IPS-15b (cell line): ENCODE measurements at regions not wholly inside any gene's neighbourhood (a gene's known extent, or its start where the extent isn't known, plus 50 kb on each side); places are given as distances from the start of the nearest gene placed in this dataset.

Source experiments
- H3K27me3 ChIP-seq: one replicate; pipeline ENCODE4 v1.6.1; 2013; ENCODE audit warnings: low read length; ENCODE audit not compliant: control insufficient read depth, insufficient read depth
- H3K36me3 ChIP-seq: one replicate; pipeline ENCODE4 v1.6.1; 2013; ENCODE audit warnings: low read length; ENCODE audit not compliant: control insufficient read depth, insufficient read depth
- H3K4me1 ChIP-seq: one replicate; pipeline ENCODE4 v1.6.1; 2013; ENCODE audit warnings: mild to moderate bottlenecking, low read length; ENCODE audit not compliant: control insufficient read depth, insufficient read depth
- H3K4me3 ChIP-seq: one replicate; pipeline ENCODE4 v1.5.1; 2013; ENCODE audit warnings: low read depth, low read length
- H3K9ac ChIP-seq: one replicate; pipeline ENCODE4 v1.6.1; 2013; ENCODE audit warnings: low read depth, mild to moderate bottlenecking, low read length
- H3K9me3 ChIP-seq: one replicate; pipeline ENCODE4 v1.6.1; 2013; ENCODE audit warnings: mild to moderate bottlenecking, low read length; ENCODE audit not compliant: control insufficient read depth, insufficient read depth

- peaks cover 12% of the 10 kb centered on the region for H3K4me1 ChIP-seq
- H3K9me3 ChIP-seq = no peaks in the 10 kb centered on the region
- H3K9ac ChIP-seq = no peak overlapping the region
- H3K4me3 ChIP-seq = no peak overlapping the region
- H3K36me3 ChIP-seq = no peaks in the 10 kb centered on the region
- peaks cover 2% of the 10 kb centered on the region for H3K27me3 ChIP-seq
Observed at GRCh38 chr1:54497338-54497737, 50.7 kb upstream of the ACOT11 start.

GRCh38 chr1:54495954-54496353, 52.1 kb upstream of the ACOT11 start:
- no peak overlapping the region for H3K9ac ChIP-seq
- H3K27me3 ChIP-seq = no peaks in the 10 kb centered on the region
- H3K4me1 ChIP-seq = peaks cover 8% of the 10 kb centered on the region
- no peaks in the 10 kb centered on the region for H3K9me3 ChIP-seq
- H3K4me3 ChIP-seq = no peak overlapping the region
- H3K36me3 ChIP-seq = no peaks in the 10 kb centered on the region

DNA sequence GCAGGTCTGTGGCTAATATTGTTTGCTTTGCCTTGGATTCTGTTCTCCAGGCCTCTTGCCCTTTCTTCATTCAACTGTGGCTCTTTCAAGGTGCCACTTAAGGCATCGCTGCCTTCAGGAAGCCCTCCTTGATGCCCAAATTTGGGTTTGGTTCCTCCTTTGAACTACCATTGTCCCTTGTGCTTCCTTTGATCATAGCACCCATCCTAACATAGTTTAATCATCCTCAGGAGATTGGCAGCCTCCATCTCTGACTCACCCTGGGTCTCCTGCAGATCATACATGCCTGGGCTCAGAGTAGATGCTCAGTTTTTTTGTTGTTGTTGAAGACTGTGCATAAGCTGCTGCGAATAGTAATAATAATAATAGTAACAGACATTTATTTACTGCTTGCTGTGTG, 54.4 kb upstream of the ACOT11 start:
- no peaks in the 10 kb centered on the region for H3K9me3 ChIP-seq
- no peak overlapping the region for H3K9ac ChIP-seq
- H3K4me1 ChIP-seq = peaks cover 6% of the 10 kb centered on the region
- no peaks in the 10 kb centered on the region for H3K36me3 ChIP-seq
- H3K4me3 ChIP-seq = no peak overlapping the region
- H3K27me3 ChIP-seq = no peaks in the 10 kb centered on the region

DNA sequence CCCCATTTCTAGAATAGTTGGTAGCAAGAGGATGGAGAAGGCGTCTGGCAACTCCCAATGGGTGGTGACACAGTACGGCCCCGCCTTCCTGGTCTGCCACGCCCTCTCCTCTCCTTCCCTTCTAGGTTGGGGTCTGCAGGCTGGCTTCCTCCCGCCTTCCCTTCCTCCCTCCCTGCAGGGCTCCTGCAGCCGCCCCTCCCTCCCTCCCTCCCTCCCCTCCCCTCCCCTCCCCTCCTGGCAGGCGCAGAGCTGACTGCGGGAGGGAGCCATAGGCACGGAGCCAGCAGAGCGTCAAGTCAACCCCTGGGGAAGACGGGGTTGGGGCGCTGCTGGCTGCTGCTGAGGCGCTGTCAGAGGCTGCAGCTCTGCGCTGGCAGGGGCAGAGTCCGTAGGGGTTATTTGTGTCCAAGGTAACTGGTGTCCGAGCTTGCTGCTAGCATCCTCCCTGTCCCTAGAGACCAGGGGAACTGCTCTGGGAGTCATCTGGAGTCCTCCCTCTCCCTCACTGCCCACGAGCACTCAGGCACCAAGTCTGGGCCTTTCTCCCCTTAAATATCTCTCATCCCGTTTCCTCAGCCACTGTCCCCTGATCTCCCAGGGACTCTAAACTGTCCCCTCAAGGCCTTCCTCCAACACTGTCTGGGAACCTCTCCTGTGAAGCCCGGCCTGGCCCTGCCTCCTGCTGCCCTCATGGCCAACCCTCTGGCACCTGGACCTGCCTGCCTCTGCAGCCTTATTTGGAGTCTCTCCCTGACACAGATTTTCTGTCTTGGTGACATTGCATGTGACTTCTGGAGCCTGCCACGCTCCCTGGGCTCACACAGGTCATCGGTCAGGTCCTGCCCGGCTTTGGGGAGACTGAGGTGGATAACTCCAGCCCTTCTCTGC, 57.4 kb upstream of the ACOT11 start:
- Histone ChIP-seq H3K36me3 (no peaks in the 10 kb centered on the region), H3K9me3 (no peaks in the 10 kb centered on the region), H3K27me3 (peaks cover 17% of the 10 kb centered on the region), H3K4me3 (no peak overlapping the region), H3K9ac (no peak overlapping the region), H3K4me1 (peaks cover 9% of the 10 kb centered on the region)

DNA sequence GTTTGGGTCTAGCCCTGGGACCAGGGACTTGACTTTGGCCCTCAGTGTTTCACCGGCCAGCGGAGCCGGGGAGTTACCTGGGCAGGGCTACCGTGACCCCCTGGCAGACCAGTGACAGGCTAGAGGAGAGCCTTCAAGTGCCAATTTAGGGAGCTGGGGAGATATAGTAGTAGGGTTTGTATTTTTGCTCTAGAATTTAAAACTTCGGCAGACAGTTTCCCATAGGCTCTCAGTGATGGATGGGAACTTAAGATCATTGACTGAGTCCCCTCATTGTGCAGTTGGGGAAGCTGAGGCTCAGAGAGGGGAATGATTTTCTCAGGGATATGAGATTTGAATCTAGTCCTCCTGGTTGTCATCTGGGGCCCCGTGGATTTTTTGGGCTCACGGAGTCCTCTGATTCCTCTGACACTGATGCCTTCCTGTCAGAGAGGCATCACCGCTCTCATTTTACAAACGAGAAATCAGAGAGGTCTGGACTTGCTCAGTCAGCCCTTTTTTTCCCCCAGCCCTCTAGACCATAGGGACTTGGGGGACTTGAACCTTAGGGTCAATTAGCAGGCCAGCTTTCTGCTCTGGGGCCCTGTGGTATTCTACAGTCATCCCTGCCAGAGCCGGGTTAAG, 58.3 kb upstream of the ACOT11 start:
- no peaks in the 10 kb centered on the region for H3K36me3 ChIP-seq
- H3K27me3 ChIP-seq = peaks cover 17% of the 10 kb centered on the region
- no peaks in the 10 kb centered on the region for H3K9me3 ChIP-seq
- no peak overlapping the region for H3K9ac ChIP-seq
- H3K4me3 ChIP-seq = no peak overlapping the region
- H3K4me1 ChIP-seq = peaks cover 9% of the 10 kb centered on the region

- Histone ChIP-seq H3K27me3 (peaks cover 17% of the 10 kb centered on the region), H3K36me3 (no peaks in the 10 kb centered on the region), H3K9ac (peak overlapping the region; percentile 38), H3K4me3 (peak overlapping the region; percentile 53), H3K4me1 (peaks cover 9% of the 10 kb centered on the region), H3K9me3 (no peaks in the 10 kb centered on the region)
Observed at GRCh38 chr1:54488779-54489626, 59.0 kb upstream of the ACOT11 start.

- Histone ChIP-seq H3K4me3 (peak overlapping the region; percentile 59), H3K27me3 (peaks cover 17% of the 10 kb centered on the region), H3K9me3 (no peaks in the 10 kb centered on the region), H3K4me1 (peaks cover 9% of the 10 kb centered on the region), H3K36me3 (no peaks in the 10 kb centered on the region), H3K9ac (peak overlapping the region; percentile 24)
Observed at GRCh38 chr1:54488065-54488750, 59.8 kb upstream of the ACOT11 start.

- Histone ChIP-seq H3K9me3 (no peaks in the 10 kb centered on the region), H3K9ac (peak overlapping the region; percentile 24), H3K4me3 (peak overlapping the region; percentile 59), H3K27me3 (peaks cover 17% of the 10 kb centered on the region), H3K36me3 (no peaks in the 10 kb centered on the region), H3K4me1 (peaks cover 9% of the 10 kb centered on the region)
Observed at GRCh38 chr1:54487571-54488050, 60.4 kb upstream of the ACOT11 start.

DNA sequence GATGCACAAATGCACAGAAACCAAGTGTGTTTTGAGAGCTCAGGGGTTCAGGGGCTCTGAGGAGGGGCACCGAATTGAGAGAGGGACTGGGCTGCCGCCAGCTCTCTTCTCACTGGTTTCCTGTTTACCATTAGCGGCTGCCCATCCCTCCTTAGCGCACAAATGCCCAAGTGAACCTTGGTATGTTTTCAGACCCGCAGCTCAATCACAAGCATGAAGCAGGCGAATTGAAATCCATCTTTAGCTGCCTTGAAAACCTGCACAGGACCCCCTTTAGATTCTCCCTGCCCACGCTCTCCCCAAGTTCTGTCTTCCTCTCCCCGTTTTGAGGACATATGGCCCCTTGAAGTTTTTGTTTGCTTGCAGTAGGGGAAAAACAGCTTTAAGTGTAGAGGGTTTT, 61.1 kb upstream of the ACOT11 start:
- Histone ChIP-seq H3K9me3 (no peaks in the 10 kb centered on the region), H3K36me3 (no peaks in the 10 kb centered on the region), H3K4me1 (peaks cover 9% of the 10 kb centered on the region), H3K4me3 (peak overlapping the region; percentile 59), H3K9ac (no peak overlapping the region), H3K27me3 (peaks cover 17% of the 10 kb centered on the region)

- Histone ChIP-seq H3K36me3 (no peaks in the 10 kb centered on the region), H3K9ac (no peak overlapping the region), H3K27me3 (peaks cover 17% of the 10 kb centered on the region), H3K9me3 (no peaks in the 10 kb centered on the region), H3K4me3 (no peak overlapping the region), H3K4me1 (peaks cover 17% of the 10 kb centered on the region)
Observed at GRCh38 chr1:54485416-54485815, 62.6 kb upstream of the ACOT11 start.

DNA sequence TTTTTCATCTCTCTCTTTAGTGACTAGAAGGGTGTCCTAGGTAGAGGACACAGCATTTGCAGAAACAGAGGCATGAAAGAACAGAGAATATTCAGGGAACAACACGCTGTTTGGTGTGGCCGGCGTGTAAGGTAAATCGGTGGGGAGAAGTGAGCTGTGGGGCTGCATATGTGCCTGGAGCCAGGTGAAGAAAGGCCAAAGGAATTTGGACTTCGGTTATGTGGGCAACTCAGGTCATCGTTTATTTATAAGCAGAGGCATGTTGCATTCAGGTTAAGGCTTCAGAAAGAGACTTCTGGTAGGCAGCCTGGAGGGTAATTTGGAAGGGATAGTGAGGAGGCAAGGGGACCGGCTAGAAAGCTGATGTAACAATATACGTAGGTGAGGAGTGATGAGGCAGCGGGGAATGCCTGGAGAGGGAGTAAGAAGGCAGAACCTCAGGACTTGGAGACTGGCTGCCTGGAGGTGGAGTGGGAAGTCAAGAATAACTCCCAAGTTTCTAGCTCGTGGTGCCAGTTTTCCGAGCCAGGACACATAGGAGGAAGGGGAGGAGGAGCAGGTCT, 64.1 kb upstream of the ACOT11 start:
- Histone ChIP-seq H3K27me3 (peaks cover 26% of the 10 kb centered on the region), H3K4me1 (peaks cover 22% of the 10 kb centered on the region), H3K9me3 (no peaks in the 10 kb centered on the region), H3K9ac (no peak overlapping the region), H3K36me3 (no peaks in the 10 kb centered on the region), H3K4me3 (no peak overlapping the region)
